ENCODE measurements at regions not wholly inside any gene's neighbourhood (a gene's known extent, or its start where the extent isn't known, plus 50 kb on each side); places are given as distances from the start of the nearest gene placed in this dataset.

DNA sequence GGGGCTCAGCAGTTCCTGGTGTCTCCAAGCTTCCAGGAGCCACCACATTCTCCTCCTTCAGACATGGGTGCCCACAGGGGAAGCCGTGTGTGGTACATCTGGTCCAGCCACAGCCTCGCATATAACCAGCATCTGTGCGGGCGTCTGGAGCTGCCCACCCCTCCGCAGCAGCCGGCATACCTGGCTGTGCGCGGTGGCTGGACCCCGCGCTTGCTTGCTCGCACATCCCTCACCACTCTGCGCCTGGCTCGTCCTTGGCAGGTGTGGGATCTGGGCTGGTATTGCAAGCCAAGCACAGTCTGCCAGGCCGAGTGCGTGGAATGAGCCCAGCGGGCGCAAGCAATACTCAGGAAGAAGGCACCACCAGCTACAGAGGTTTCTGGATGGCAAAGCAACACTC is 117.7 kb upstream of the MBL2 start:
- H3K9me3 ChIP-seq: no peaks in the 10 kb centered on the region
- no peaks in the 10 kb centered on the region for H3K4me1 ChIP-seq (ENCODE audit: insufficient read depth)
- H3K4me3 ChIP-seq: no peak overlapping the region
- DNase-seq: no peak
- no peaks in the 10 kb centered on the region for H3K27me3 ChIP-seq
- TF ChIP-seq EP300 (IDR thresholded peaks at IDR 0.05) (no peak), POLR2A (IDR thresholded peaks at IDR 0.05) (no peak)
- TF ChIP-seq, protein P1, sequence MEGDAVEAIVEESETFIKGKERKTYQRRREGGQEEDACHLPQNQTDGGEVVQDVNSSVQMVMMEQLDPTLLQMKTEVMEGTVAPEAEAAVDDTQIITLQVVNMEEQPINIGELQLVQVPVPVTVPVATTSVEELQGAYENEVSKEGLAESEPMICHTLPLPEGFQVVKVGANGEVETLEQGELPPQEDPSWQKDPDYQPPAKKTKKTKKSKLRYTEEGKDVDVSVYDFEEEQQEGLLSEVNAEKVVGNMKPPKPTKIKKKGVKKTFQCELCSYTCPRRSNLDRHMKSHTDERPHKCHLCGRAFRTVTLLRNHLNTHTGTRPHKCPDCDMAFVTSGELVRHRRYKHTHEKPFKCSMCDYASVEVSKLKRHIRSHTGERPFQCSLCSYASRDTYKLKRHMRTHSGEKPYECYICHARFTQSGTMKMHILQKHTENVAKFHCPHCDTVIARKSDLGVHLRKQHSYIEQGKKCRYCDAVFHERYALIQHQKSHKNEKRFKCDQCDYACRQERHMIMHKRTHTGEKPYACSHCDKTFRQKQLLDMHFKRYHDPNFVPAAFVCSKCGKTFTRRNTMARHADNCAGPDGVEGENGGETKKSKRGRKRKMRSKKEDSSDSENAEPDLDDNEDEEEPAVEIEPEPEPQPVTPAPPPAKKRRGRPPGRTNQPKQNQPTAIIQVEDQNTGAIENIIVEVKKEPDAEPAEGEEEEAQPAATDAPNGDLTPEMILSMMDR (IDR thresholded peaks at IDR 0.05): no peak
- WGBS, 3 donors: 95 to 98% (median 95%) methylated on average over 12 to 17 of the region's 17 CpGs
- intact Hi-C loops (cut with DNase I): no loop called here
- no peak overlapping the region for H3K27ac ChIP-seq
- no peaks in the 10 kb centered on the region for H3K36me3 ChIP-seq

DNA sequence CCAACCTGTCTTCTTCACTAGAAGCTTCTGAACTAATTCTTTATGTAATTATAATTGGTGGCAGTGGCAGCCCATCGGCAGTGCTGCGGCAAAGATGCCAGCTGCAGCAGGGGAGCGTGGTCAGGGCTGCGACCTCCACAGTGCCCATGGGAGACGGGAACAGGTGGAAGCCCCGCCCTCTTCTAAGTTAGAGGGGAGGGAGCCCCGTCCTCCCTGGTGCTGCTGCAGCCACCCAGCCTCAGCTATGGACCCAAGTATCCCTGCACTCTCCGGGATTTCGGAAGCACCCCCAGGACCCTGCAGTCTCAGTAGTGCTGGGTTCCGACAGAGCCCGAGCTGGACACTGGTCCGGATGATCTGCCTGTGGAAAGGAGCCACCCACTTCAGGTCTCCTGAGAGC is 117.0 kb upstream of the MBL2 start:
- 88 to 95% (median 93%) methylated on average over 12 of the region's 12 CpGs for WGBS, 3 donors
- no peaks in the 10 kb centered on the region for H3K36me3 ChIP-seq
- H3K4me3 ChIP-seq: no peak overlapping the region
- no peaks in the 10 kb centered on the region for H3K4me1 ChIP-seq (ENCODE audit: insufficient read depth)
- no peak for DNase-seq
- intact Hi-C loops (cut with DNase I): no loop called here
- TF ChIP-seq EP300 (IDR thresholded peaks at IDR 0.05) (no peak), POLR2A (IDR thresholded peaks at IDR 0.05) (no peak)
- TF ChIP-seq, protein P1 (IDR thresholded peaks at IDR 0.05): no peak
- H3K9me3 ChIP-seq: no peaks in the 10 kb centered on the region
- no peaks in the 10 kb centered on the region for H3K27me3 ChIP-seq
- H3K27ac ChIP-seq: no peak overlapping the region

DNA sequence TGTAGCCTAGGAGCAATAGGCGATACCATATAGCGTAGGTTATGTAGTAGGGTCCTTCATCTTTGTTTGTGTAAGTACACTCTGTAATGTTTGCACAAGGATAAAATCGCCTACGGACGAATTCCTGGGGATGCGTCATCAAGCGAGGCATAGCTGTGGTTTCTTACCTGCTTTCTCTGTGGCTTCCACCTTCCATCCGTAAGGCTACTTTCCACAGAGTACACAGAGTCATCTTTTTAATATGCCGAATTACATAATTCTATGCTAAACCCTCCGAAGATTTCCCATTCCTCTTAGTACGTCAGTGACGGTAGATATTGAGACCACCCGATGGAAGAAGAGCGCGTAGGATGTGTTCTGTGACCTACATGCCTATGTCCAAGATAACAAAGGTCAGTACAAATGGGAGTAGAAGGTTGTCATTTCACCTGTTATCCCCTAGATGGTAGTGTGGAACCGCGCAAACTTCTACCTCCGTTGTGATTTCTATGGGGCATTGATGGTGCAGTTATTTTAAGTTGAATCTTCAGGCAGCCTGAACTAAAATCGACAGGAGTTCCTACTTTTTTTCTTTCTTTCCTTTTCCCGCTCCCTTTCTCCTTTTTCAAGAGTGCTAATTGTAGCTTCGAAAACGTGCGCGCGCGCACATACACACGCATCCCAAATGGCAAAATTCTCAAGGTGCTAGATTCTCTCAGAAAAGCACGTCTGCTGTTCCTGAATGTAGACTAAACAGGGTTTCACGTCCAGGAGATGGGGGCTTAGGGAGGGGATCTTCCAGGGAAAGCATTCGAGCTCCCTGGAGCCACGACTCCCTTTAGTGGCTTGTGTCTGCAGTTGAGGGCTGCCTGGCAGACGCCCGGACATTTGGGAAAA is 111.7 kb upstream of the MBL2 start:
- DNase-seq: peak in 2 of 5 donors; percentile 23 to 25
- 17 to 31% (median 17%) methylated on average over 33 of the region's 33 CpGs for WGBS, 3 donors
- no peaks in the 10 kb centered on the region for H3K36me3 ChIP-seq
- TF ChIP-seq, protein P1 (IDR thresholded peaks at IDR 0.05): no peak
- no peak for TF ChIP-seq POLR2A (IDR thresholded peaks at IDR 0.05)
- H3K27me3 ChIP-seq: no peaks in the 10 kb centered on the region
- H3K27ac ChIP-seq: no peak overlapping the region
- intact Hi-C loops (cut with DNase I): no loop called here
- no peak overlapping the region for H3K4me3 ChIP-seq
- H3K9me3 ChIP-seq: no peaks in the 10 kb centered on the region
- H3K4me1 ChIP-seq (ENCODE audit: insufficient read depth): no peaks in the 10 kb centered on the region

DNA sequence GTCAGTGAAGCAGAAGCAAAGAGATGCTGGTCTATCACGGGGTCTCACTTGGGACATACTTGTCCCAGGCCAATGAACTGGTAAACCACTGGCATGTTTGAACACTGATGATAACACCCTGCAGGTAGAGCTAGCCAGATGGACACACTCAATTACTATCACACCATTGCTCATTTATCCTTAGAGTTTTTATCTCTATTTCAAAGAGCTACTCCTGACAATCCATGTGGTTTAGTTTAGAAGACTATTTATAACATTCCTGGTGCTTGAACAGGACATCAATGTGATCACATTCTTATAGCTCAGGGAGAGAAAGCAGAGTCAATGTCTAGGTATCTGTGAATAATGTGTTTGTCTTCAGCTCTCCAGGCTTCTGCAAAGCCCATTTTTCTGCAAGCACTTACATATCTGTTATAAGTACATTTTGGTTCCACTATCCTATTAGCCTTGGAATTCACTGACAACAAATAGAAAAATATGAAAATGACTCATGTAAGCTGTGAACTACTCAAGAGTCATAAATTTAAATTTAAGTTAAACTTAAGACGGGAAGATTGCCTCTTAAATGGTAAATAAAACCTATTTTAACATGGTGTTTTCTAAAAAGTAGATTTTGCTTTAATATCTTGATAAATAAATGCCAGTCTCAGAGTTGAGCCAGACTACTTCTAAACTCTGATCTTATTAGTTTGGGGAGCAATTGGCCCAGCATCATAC is 106.7 kb upstream of the MBL2 start:
- DNase-seq: no peak
- intact Hi-C loops (cut with DNase I): no loop called here
- no peak overlapping the region for H3K4me3 ChIP-seq
- H3K36me3 ChIP-seq: no peaks in the 10 kb centered on the region
- no peaks in the 10 kb centered on the region for H3K27me3 ChIP-seq
- WGBS, 3 donors: 46 to 52% (median 46%) methylated on average over 2 of the region's 2 CpGs
- H3K9me3 ChIP-seq: no peaks in the 10 kb centered on the region
- TF ChIP-seq, protein P1 (IDR thresholded peaks at IDR 0.05): no peak
- TF ChIP-seq EP300 (IDR thresholded peaks at IDR 0.05) (no peak), POLR2A (IDR thresholded peaks at IDR 0.05) (no peak)
- H3K4me1 ChIP-seq (ENCODE audit: insufficient read depth): no peaks in the 10 kb centered on the region
- no peak overlapping the region for H3K27ac ChIP-seq
